ENCODE measurements at regions not wholly inside any gene's neighbourhood (a gene's known extent, or its start where the extent isn't known, plus 50 kb on each side); places are given as distances from the start of the nearest gene placed in this dataset.

DNA sequence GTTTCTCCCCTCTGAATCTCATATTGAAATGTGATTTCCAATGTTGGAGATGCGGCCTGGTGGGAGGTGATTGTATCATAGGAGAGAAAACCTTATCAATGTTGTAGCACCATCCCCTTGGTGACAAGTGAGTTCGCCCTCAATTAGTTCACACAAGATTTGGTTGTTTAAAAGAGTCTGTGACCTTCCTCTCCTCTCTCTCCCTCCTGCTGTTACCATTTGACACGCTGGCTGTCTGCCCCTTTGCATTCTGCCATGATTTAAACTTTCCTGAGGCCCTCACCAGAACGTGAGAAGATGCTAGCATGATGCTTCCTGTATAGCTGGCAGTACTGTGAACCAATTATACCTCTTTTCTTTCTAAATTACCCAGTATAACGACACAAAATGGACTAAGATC is 730.9 kb upstream of the PRMT6 start:
- Histone ChIP-seq H3K4me2 (no peak overlapping the region), H3K36me3 (no peaks in the 10 kb centered on the region), H3K79me2 (ENCODE audit: low read depth) (no peaks in the 10 kb centered on the region), H3K4me3 (no peak overlapping the region), H3K9ac (no peak overlapping the region), H3K9me3 (ENCODE audit: low read depth) (no peaks in the 10 kb centered on the region), H3K27ac (no peak overlapping the region), H3K4me1 (no peaks in the 10 kb centered on the region), H3F3A (ENCODE audit: low read depth) (no peaks in the 10 kb centered on the region), H2AFZ (replicated peaks) (no peak overlapping the region), H3K27me3 (no peaks in the 10 kb centered on the region), H4K20me1 (ENCODE audit: low read depth) (no peaks in the 10 kb centered on the region)
- Mint-ChIP-seq H3K36me3 (no peaks in the 10 kb centered on the region), H3K27ac (no peak overlapping the region), H3K9me3 (no peaks in the 10 kb centered on the region), H3K27me3 (ENCODE audit: insufficient read depth, low read depth) (no peaks in the 10 kb centered on the region), H3K4me3 (no peak overlapping the region), H3K4me1 (peaks cover 4% of the 10 kb centered on the region)
- TF ChIP-seq CTCF (IDR thresholded peaks at IDR 0.05) (no peak), EZH2phosphoT487 (IDR thresholded peaks at IDR 0.05) (no peak), EZH2 (IDR thresholded peaks at IDR 0.05) (no peak)
- DNase-seq (ENCODE audit: low spot score), result no peak

DNA sequence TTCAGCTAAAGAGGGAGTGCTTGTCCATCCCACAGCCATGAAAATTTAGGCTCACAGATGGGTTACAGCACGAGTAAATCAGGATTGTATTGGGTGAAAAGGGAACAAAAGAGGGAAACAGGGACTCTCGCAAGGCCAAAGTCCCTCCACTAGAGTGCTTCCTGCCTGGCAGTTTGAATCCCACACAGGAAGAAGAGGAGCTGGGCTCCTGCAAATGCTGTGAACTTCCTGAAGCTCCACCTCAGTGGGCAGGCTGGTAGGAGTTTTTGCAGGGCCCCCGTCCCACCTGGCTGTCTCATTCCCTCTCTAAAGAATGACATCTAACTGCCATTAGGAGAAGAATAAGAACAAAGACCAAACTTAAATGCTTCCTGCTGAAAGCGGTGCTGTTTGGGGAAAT is 712.0 kb upstream of the PRMT6 start:
- no peaks in the 10 kb centered on the region for H3K36me3 ChIP-seq
- no peak overlapping the region for H3K27ac ChIP-seq
- no peaks in the 10 kb centered on the region for H3K9me3 ChIP-seq (ENCODE audit: low read depth)
- Mint-ChIP-seq H3K36me3 (no peaks in the 10 kb centered on the region), H3K4me1 (no peaks in the 10 kb centered on the region), H3K27me3 (ENCODE audit: insufficient read depth, low read depth) (peaks cover 2% of the 10 kb centered on the region), H3K4me3 (no peak overlapping the region), H3K27ac (no peak overlapping the region), H3K9me3 (peaks cover 8% of the 10 kb centered on the region)
- peak overlapping the region; percentile 68 for H2AFZ ChIP-seq (replicated peaks)
- TF ChIP-seq EZH2 (IDR thresholded peaks at IDR 0.05), result no peak
- no peak for TF ChIP-seq CTCF (IDR thresholded peaks at IDR 0.05)
- TF ChIP-seq EZH2phosphoT487 (IDR thresholded peaks at IDR 0.05), result no peak
- H3F3A ChIP-seq (ENCODE audit: low read depth), result no peaks in the 10 kb centered on the region
- H3K9ac ChIP-seq, result no peak overlapping the region
- no peaks in the 10 kb centered on the region for H3K4me1 ChIP-seq
- H3K79me2 ChIP-seq (ENCODE audit: low read depth), result no peaks in the 10 kb centered on the region
- DNase-seq (ENCODE audit: low spot score), result no peak
- no peak overlapping the region for H3K4me2 ChIP-seq
- H3K4me3 ChIP-seq, result no peak overlapping the region
- no peaks in the 10 kb centered on the region for H3K27me3 ChIP-seq
- H4K20me1 ChIP-seq (ENCODE audit: low read depth), result no peaks in the 10 kb centered on the region

DNA sequence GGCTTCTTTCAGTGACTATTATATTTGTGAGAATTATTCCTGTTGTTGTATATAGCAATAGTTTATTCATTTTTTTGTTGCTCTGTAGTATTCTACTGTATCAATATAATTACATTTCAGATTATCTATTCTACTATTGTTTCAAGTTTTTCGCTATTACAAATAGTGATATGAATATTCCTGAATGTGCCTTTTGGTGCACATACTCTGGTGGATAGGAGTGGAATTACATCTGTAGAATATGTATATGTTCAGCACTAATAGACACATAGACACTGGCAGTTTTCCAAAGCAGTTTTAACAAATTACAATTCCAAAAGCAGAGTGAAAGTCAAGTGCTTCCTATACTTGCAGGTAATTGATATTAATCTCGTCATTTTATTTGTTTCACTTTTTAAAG is 696.2 kb upstream of the PRMT6 start:
- H3K79me2 ChIP-seq (ENCODE audit: low read depth), result no peaks in the 10 kb centered on the region
- H3K9ac ChIP-seq, result no peak overlapping the region
- no peaks in the 10 kb centered on the region for H3K9me3 ChIP-seq (ENCODE audit: low read depth)
- no peak overlapping the region for H3K4me3 ChIP-seq
- H3K9me3 Mint-ChIP-seq, result peaks cover 11% of the 10 kb centered on the region
- H3F3A ChIP-seq (ENCODE audit: low read depth), result no peaks in the 10 kb centered on the region
- H3K27ac Mint-ChIP-seq, result no peak overlapping the region
- no peak overlapping the region for H2AFZ ChIP-seq (replicated peaks)
- TF ChIP-seq CTCF (IDR thresholded peaks at IDR 0.05) (peak; percentile 21), EZH2 (IDR thresholded peaks at IDR 0.05) (no peak)
- no peaks in the 10 kb centered on the region for H3K36me3 ChIP-seq
- no peaks in the 10 kb centered on the region for H3K27me3 Mint-ChIP-seq (ENCODE audit: insufficient read depth, low read depth)
- H3K36me3 Mint-ChIP-seq, result no peaks in the 10 kb centered on the region
- no peaks in the 10 kb centered on the region for H4K20me1 ChIP-seq (ENCODE audit: low read depth)
- no peak for DNase-seq (ENCODE audit: low spot score)
- no peaks in the 10 kb centered on the region for H3K4me1 Mint-ChIP-seq
- no peak overlapping the region for H3K27ac ChIP-seq
- H3K4me1 ChIP-seq, result no peaks in the 10 kb centered on the region
- H3K27me3 ChIP-seq, result no peaks in the 10 kb centered on the region
- H3K4me3 Mint-ChIP-seq, result no peak overlapping the region
- H3K4me2 ChIP-seq, result no peak overlapping the region
